SH-SY5Y (cell line): ENCODE measurements at regions not wholly inside any gene's neighbourhood (a gene's known extent, or its start where the extent isn't known, plus 50 kb on each side); places are given as distances from the start of the nearest gene placed in this dataset.

Experiments used
- GATA2 ChIP-seq: IDR thresholded peaks from 2 replicates; pipeline ENCODE4 v1.6.1; 2011; ENCODE audit warnings: mild to moderate bottlenecking, low read depth, low read length
- GATA3 ChIP-seq: IDR thresholded peaks from 2 replicates; pipeline ENCODE4 v1.6.1; 2011; ENCODE audit warnings: low read depth, mild to moderate bottlenecking, low read length, moderate library complexity

DNA sequence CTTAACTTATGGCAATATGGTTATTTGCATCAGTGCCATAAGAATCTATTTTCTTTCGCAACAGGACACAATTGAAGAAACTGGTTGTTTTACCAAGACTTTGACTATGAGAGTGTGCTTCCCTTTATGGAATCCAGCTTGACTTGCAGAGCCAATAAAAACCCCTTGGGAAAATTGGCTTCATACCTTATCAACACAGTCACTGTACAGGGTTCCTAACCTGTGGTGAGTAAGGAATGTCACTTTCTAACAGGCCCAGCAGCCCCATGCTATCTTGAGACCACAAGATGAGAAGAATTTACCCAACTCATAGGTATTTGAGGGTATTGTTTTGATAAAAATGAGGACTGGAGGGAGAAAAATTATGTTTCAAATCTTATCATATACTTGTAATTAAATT, 418.5 kb upstream of the MAP2 start:
- TF ChIP-seq GATA2 (no peak), GATA3 (no peak)
